ENCODE measurements at regions not wholly inside any gene's neighbourhood (a gene's known extent, or its start where the extent isn't known, plus 50 kb on each side); places are given as distances from the start of the nearest gene placed in this dataset.
"Not testable (repeated sequence)": the region's sequence is repeated elsewhere in the genome, so short reads cannot be mapped to it uniquely, and the experiment has no call there.

DNA sequence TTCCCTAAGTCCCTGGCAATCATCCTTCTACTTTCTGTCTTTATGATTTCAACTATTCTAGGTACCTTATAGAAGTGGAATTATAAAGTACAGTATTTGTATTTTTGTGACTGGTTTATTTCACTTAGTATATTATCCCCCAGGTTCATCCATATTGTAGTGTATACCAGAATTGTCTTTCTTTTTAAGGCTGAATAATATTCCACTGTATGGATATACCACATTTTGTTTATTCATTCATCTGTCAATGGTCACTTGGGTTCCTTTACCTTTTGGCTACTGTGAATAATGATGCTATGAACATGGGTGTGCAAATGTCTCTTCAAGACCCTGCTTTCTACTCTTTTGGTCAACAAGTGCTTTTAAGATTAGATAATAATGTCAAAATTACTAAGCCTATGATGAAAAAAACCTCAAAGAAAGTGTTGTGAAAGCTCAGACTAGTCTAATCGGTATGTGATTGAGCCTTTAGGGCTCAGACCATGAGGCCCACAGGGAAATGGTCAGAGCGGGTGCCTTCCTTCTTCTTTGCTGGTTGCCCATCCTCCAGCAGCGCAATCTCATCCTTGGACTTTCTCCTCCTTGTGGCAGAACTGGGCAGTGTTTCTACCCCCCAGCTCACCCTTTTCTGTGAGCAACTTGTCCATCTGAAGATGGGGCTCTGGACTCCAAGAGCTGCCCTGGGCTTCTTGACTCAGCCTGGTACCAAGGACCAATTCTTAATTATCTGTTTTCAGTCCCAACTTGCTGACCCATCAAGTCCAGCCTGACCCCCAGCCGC, 105.4 kb downstream of the TTC8 start:
- peak; percentile 25 for DNase-seq (ENCODE audit: low spot score)

DNA sequence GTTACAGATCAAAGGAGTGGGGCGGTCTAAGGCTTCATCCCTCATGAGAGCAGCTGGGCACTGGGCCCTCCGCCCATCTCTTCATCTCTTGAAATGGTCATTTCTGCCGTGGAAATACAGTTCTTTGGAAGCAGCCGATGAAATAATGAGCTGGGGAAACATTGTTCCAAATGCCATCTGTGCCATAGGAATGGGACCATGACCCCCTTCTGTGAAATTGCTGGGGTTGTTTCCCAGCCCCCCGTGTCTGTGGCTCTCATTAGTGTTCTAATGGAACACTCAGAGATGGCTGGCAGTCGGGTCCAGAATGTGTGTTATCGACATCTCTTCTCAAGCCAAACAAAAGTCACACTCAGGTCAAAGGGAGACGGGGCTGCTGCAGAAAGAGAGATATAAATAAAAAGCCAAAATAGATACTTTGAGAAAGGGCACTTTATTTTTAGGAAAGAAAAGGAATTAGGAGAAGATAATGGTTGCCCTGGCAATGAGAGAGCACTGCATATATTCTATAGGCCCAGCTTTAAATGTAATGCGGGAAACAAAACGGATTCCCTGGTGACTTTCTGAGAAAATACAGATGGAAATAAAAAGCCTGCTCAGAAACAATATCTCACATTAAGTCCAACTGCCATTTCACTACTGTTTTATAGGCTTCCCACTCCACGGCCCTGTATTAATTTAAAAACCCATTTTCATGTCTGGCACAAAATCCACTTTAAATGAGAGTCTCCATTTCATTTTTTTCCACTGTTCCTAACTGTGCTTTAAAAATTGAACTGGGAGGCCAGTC, 107.1 kb downstream of the TTC8 start:
- no peak for DNase-seq (ENCODE audit: low spot score)

DNA sequence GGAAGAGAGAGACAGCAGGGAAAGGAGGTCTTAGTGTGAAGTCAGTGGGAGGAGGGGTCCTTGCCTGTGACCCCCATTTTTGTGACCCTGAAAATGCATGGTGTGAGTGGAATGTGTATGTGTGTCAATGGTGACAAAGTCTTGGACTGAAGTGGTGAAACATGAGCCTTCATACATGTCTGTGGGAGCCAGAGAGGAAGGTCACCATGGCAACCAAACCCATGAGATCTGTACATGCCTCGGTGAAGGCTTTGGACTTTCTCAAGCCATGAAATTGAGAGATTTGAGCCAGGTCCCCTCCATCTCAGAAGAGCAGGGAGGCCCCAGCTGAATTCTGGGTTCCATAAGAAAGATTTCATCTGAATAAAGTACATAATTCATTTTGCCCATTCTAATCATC, 108.7 kb downstream of the TTC8 start:
- no peak for DNase-seq (ENCODE audit: low spot score)

DNA sequence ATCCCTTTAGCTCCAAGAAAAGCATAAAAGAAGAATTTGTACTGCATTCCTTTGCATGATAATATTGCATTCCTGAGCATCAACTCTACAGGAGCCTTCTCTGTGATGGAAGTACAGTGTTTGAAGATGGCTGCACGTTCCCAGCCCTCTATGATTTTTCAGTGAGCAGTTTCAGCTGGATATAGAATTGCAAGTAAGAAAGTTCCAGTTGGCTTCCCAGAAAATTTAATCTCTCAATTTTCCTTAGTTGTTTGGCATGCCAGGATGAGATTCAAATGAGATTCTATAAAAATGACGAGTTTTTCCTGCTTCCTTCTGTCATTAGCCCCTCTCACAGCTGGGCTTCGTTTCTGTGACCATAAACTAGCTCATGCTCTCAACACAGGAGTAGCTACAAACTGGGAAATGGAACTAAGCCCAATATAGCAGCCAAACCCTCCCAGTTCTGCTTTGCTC, 109.9 kb downstream of the TTC8 start:
- no peak for DNase-seq (ENCODE audit: low spot score)

DNA sequence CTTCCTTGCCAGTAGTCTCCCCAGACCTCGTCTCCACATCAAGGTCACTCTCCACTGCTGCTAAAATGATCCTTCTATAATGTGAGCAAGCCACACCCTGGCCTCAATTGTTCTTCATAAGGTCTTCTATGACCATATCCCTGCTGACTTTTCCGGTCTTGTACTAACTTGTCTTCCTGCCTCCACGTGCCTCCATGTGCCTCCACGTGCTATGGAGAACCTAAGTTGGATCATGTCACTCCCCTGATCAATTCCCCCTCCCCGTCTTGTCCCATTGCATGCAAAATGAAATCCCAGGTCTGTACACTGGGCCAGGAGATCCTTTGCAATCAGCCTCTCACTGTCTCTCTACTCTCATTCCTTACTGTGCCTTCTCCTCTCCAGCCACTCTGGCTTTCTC, 110.6 kb downstream of the TTC8 start:
- DNase-seq (ENCODE audit: low spot score) = no peak

DNA sequence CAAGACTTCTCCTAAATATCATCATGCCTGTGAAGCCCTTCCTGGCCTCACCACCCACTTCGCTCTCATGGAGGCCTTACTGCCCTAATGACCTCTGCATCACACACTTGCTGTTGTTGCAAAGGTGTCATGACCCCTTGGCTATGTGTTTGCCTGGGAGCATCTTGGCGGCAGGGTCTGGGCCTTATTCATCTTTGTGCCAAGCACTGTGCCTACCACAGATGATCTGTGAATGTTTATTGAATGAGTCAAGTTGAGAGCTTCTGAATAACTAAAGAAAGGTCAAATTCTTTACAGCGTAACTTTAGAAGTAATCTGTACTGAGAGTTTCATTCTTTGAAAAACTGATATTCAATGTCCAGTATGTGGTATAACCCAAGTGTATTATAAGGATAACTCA, 113.3 kb downstream of the TTC8 start:
- no peak for DNase-seq (ENCODE audit: low spot score)

DNA sequence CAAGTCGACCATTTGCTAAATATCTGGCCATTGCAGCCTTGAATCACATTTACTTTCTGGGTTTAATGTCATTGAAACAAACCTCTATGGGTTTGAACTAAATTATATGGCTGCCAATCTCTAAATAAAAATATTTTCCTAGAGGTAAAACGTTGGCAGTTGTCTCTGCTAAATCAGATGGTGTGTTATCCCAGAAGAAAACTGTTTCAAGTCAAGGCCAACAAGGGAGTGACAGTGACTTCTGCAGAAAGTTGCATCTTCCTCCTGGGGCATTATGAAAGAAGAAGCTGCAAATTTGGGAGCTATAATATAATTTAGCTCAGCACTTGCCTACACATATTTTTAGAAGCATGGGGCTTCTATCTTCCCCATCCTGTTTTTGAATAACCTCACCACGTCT, 116.2 kb downstream of the TTC8 start:
- DNase-seq (ENCODE audit: low spot score) = no peak

DNA sequence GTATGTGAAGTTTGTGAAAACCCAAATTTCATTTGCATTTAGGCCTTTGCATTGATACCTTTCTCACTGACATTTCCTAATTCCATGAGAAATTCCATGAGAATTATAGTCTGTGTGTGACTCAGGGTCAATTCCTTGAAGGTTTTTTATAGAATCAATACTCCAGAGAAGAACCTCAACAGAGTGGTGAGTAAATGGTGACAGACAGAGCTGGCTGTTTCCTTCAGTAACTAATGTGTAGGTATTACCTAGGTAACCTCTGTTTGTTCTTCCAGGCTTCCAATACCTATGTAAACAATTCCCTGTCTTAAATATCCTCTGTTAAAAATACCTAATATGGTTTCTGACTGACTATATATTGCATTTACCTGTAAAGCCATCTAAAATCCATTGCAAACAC, 117.0 kb downstream of the TTC8 start:
- no peak for DNase-seq (ENCODE audit: low spot score)

DNA sequence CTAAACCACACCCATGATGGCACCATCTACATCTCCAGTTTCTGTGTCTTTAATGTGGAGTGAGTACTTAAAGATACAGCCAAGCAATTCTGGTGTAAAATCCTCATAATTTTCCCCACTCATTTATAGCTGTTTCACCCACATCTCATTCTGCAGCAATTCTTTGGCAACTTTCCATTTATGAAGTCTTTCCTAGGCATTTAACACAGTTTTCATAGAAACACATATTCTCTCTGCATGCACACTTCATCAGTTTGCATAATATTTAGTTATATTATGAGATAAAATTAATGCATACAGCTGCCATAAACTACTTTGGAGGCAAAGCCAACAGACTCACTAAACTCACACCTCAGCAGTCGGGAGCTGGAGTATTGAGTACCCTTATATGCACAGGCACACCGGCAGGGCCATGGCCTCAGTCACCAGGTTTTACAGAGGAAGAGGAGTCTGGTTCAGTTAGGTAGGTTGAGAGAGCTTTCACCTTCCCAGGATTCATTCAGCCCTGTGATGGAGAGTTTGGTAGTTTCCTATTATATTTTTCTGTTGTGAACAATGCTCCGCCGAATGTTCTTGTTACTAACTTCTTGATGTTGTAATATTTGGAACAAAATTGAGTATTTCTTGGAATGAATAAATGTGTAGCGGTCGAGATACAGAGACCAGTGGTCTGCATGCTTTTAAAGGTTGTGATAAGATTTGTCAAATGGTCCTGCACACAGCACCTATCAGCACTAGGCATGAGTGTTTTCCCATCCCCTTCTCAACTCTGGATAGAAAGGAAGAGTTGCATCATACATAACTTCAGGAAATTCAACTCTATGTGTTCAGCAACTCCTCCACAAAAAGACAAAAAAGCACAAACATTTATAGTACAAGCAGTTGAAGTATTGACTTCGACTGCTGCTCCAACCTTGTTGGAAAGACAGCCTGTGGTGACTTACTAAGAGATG, 123.5 kb downstream of the TTC8 start:
- no peak for DNase-seq (ENCODE audit: low spot score)

DNA sequence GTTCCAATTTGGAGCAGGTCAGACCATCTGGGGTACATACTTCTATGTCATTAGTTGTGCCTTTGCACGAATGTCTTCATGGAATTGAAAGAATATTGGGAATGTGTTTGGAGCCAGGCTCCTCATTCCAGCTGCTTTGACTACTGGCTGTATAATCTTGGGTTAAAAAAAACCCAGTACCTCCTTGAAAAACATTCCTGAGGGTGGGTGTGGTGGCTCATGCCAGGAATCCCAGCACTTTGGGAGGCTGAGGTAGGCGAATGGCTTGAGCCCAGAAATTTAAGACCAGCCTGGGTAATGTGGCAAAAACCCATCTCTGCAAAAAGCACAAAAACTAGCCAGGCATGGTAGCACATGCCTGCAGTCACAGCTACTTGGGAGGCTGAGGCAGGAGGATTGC, 125.6 kb downstream of the TTC8 start:
- no peak for DNase-seq (ENCODE audit: low spot score)

DNA sequence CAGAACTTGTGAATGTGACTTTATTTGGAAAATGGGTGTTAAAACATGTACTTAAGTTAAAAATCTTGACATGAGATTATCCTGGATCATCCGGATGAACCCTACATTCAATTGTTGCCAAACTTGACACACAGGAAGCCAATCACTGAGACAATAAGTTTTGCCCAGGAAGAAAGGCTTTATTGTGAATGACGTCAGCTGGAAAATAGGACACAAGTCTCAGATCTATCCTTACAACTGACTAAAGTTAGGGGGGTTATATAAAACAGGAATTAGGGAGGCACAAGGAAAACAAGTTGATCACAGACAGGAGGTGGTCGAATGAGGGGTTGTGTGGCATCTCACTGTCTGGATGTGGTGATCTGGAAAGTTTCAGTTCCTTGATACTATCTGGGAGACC, 126.9 kb downstream of the TTC8 start:
- no peak for DNase-seq (ENCODE audit: low spot score)

DNA sequence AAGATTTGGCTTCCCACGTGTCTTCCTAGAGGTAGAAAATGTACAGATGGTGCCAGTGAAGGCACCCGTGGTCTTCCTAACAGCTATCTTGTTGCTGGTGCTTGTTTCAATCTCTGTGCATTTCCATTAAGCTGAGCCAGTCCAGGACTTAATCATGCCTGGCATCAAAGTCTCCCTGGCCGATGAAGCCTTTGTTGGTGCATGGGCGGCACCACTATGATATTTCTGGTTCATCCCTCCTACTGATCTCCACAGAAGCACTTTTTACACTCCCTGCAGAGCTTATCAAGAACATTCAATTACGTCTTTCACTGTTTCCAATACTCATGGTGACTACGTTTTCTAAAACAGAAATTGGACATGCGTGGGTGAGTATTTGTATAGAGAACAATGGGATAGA, 128.4 kb downstream of the TTC8 start:
- DNase-seq (ENCODE audit: low spot score) = no peak

DNA sequence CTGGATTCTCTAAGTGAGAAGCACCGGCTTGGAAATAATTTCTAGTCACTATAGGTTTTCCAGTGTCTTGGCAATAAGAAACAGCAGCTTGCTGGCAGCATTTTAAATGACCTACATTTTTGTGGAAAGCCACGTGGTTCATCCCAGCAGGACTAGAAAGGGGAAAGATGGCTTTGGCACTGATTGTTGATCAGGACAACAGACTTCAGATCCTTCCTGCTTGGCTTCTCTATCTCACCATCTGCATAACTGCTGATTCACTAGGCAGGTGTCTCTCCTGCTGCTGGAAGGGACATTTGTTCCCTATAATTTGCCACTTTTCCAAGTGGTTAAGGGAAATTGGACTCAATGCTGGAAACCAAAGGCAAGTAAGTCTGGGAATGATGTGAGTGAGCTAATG, 131.0 kb downstream of the TTC8 start:
- no peak for DNase-seq (ENCODE audit: low spot score)

DNA sequence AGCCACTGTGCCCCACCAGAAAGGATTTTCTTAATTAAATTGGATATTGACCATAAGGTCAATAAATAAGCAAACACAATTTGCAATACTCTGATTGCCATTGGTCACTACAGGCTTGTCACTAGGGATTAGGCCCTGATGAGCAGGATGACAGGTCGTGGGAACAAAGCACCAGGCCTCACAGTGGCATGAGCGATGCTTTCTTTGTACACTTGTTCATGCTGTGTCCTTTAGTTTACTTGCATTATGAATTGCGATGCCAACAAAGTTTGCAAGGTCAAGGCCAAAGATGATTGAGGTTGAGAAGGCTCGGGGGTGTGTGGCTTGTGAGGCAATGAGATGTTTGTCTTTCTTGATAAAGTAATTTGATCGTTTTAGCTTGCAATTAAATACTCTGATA, 136.0 kb downstream of the TTC8 start:
- DNase-seq (ENCODE audit: low spot score) = no peak

DNA sequence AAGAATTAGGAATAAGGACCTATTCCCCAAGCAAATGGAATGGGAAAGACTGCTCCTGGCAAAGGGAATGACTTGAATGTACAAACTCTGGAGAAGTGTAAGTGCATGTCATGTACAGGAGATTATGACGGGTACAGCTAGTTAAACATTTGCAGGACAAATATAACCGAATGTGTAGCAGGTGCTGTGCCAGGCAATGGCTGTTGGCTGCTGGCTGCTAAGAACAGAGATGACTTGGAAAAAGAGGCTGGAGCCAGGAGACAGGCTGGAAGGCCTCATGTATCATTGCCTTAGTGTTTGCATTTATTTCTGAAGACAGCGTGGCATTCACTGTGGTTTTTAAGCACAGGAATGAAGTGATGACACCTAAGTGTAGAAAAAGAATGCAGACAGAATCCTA, 136.8 kb downstream of the TTC8 start:
- DNase-seq (ENCODE audit: low spot score) = no peak

DNA sequence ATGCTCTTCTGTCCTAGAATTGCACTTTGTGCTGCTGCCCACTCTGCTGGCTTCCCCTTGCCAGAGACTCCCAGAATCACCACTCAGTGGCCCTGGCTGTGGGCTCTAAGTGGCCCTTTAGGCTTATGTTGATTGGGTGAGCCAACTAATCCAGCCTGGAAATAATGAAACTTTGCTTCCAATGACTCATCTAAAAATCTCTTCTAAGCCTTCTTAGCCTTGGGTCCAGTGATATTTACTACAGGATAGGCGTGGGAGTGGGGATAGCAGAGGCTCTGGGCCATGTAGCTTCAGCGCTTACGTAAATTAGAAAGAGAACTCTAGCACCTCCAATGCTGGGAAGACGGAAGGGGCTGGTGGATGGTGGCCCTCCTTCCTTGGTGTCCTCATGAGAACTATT, 137.9 kb downstream of the TTC8 start:
- no peak for DNase-seq (ENCODE audit: low spot score)

DNA sequence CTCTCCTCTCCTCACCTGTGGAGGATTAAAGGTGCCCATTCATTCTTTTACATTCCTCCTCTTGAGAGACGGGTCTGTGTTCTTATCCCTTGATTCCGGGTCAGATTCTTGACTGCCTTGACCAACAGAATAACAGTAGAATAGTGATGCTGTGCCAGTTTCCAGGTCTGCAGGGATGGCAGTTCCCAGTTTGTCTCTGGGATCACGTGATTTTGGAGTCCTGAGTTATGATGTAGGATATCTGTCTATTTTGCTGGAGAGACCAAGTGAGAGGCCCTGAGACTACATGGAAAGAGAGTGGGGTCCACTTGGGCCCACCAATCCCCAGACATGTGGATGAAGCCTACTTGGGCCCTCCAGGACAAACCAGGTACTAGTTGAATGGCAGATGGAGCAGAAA, 142.8 kb downstream of the TTC8 start:
- DNase-seq (ENCODE audit: low spot score) = no peak

DNA sequence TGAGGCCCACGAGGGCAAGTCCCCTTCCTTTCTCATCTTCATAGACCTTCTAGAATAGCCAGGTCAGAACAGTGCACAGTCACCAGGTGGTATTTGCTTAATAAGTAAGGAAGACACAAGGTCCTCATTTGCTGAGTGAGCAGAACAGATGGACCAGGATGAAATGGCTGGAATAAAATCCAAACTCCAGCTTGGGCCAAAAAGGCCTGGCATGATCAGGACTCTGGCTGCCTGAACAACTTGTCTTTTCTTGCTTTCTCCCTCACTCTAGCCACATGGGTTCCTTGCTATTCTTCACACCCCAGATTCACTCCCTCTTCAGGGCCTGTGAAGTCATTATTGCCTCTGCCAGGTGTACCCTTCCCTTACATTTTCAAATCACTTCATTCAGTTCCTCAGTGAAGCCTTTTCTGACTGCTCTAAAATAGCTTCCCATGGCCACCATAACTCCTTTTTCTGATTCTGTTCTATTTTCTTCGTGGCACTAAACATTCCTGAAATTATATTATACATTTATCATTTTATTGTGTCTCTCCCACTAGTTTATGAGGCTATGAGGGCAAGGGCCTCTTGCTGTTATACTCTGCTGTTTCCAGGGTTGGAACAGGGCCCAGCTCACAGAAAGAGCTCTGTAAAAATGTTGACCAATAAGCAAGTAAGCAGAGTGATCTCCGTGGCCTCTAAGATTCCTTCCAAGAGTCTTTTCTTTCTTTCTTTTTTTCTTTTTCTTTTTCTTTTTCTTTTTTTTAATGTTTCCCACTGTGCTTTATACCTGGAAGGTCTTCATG, 150.8 kb downstream of the TTC8 start:
- no peak for DNase-seq (ENCODE audit: low spot score)

DNA sequence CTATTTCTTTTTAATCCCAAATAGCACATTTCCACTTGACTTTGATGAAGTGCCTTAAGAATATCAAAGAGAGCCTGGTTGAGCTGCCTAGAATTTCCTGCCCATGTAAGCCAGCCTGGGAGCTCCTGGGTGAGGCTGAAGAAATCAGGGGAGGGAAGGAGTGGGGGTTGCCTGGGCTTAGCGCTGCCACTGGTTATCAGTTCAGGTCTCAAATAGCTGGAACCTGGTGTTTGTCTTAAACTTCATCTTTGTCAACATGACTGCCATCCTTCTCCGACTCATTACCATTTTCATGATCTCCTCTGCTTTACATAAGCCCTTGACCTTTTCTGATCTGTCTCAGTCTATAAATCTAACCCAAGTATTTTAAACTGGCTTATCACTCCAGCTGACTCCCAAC, 151.5 kb downstream of the TTC8 start:
- DNase-seq (ENCODE audit: low spot score) = no peak

DNA sequence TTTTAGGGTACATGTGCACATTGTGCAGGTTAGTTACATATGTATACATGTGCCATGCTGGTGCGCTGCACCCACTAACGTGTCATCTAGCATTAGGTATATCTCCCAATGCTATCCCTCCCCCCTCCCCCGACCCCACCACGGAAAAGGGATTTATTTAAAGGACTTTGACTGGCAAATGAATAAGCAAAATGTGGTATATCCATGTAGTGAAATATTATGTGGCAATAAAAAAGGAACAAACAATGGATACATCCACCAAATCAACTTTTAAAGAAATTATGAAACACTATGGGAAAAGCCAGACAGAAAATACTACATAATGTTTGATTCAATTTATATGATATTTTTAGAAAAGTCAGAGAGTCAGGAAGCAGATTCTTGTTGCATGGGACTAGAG, 156.5 kb downstream of the TTC8 start:
- DNase-seq (ENCODE audit: low spot score) = not testable (repeated sequence)

DNA sequence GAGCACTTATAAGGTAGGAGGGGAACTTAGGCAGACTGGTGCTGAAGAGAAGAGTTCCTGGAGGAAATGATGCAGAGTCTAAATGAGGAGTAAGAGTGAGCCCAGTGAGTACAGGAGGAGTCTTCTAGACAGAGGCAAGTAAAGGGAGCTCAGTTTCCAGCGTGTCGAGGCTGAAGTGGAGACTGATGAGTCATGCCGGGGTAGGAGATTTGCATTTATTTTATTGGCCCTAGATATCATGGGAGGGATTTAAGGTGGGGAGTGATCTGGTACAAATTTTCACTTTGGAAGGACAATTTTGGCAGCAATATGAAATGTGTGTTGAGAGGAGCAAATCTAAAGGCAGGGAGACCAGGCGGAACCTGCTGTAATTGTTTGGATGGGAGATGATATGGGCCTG, 157.5 kb downstream of the TTC8 start:
- no peak for DNase-seq (ENCODE audit: low spot score)

DNA sequence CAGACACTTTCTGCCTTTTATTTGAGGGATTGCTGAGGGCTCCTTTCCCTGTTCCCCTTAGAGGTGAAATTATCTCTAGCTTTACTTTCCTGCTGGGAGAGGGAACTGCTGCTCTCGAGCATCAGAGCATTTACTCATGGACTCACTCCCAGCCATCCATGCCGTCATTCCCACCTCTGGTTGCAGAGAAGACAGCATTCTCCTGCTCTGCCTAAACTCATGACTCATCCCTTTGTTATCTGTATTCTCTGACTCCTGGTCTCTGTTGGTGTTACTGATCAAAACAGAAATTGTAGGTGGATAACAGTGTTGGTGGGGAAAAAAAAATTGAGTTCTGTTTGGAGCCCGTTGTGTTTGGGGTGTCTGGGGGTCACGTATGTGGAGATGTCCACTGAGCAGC, 159.3 kb downstream of the TTC8 start:
- DNase-seq (ENCODE audit: low spot score) = no peak

All from iPS-NIHi11 (cell line).